AG04450 (cell line): ENCODE measurements at regions not wholly inside any gene's neighbourhood (a gene's known extent, or its start where the extent isn't known, plus 50 kb on each side); places are given as distances from the start of the nearest gene placed in this dataset.

Experiments
- CTCF ChIA-PET: fragments of 300-600, 350-600 bp; formaldehyde crosslinking; extraction: SDS; loops from one replicate; lab custom pipeline; 2022; ENCODE audit warnings: antibody characterized with exemption, inconsistent platforms; lab: Charles Lee
- POLR2A ChIA-PET: fragments of 350-600 bp; formaldehyde crosslinking; extraction: SDS; loops from one replicate; lab custom pipeline; 2021; ENCODE audit warnings: antibody characterized with exemption, inconsistent platforms; lab: Yijun Ruan, JAX
- DNase-seq: peaks from one replicate; pipeline ENCODE4 v3.0.0-alpha.2; 2011; ENCODE audit warnings: low read depth, low spot score
- H3K27ac ChIP-seq: one replicate; pipeline ENCODE4 v1.5.1; 2012; ENCODE audit warnings: low read depth, low read length, control low read depth
- H3K27me3 ChIP-seq: one replicate; pipeline ENCODE4 v1.6.0; 2012; ENCODE audit warnings: low read length; ENCODE audit not compliant: control insufficient read depth, insufficient read depth
- H3K4me3 ChIP-seq: 2 replicates; pipeline ENCODE4 v1.5.1; 2011; ENCODE audit warnings: mild to moderate bottlenecking, low read depth, low read length, control low read depth
- H3K9me3 ChIP-seq: 2 replicates; pipeline ENCODE4 v1.5.1; 2012; ENCODE audit warnings: low read length; ENCODE audit not compliant: control insufficient read depth, insufficient read depth
- CTCF ChIP-seq: IDR thresholded peaks from 2 replicates; pipeline ENCODE4 v1.5.1; 2011; ENCODE audit warnings: low read depth, low read length, control low read depth, inconsistent platforms

- Histone ChIP-seq H3K9me3 (no peaks in the 10 kb centered on the region), H3K27ac (no peak overlapping the region), H3K4me3 (no peak overlapping the region), H3K27me3 (no peaks in the 10 kb centered on the region)
- no peak for DNase-seq
- POLR2A ChIA-PET, result interaction anchor here (0.7 to 1.3 kb wide), 2 partner anchors 173 to 313 kb away, joined by 4 to 9 read pairs; no protein-coding TSS in a partner anchor
- TF ChIP-seq CTCF, result no peak
- CTCF ChIA-PET, result interaction anchor here (0.8 to 0.9 kb wide), 2 partner anchors 313 to 314 kb away, joined by 4 read pairs; no protein-coding TSS in a partner anchor
Measured at GRCh38 chr2:45180779-45181178, 171.5 kb upstream of the SIX2 start.

- no peak for TF ChIP-seq CTCF
- CTCF ChIA-PET, result interaction anchor here (0.8 to 0.9 kb wide), 2 partner anchors 314 to 315 kb away, joined by 4 read pairs; no protein-coding TSS in a partner anchor
- no peak for DNase-seq
- no peak overlapping the region for H3K4me3 ChIP-seq
- POLR2A ChIA-PET, result interaction anchor here (1.3 kb wide), 1 partner anchor 174 kb away, joined by 4 read pairs; no protein-coding TSS in a partner anchor
- H3K27me3 ChIP-seq, result no peaks in the 10 kb centered on the region
- peak overlapping the region; percentile 52 for H3K27ac ChIP-seq
- no peaks in the 10 kb centered on the region for H3K9me3 ChIP-seq
Measured at GRCh38 chr2:45180033-45180746, 170.9 kb upstream of the SIX2 start.

- no peak for TF ChIP-seq CTCF
- H3K27me3 ChIP-seq, result no peaks in the 10 kb centered on the region
- POLR2A ChIA-PET, result interaction anchor here (0.6 to 1.4 kb wide), 3 partner anchors 10 to 274 kb away, joined by 3 to 5 read pairs (median 5); no protein-coding TSS in a partner anchor
- CTCF ChIA-PET, result no interaction called here
- DNase-seq, result no peak
- H3K27ac ChIP-seq, result peak overlapping the region; percentile 80
- H3K4me3 ChIP-seq, result no peak overlapping the region
- H3K9me3 ChIP-seq, result no peaks in the 10 kb centered on the region
Measured at GRCh38 chr2:45178854-45179253, 169.6 kb upstream of the SIX2 start.

GRCh38 chr2:45178359-45178758 lies 169.1 kb upstream of the SIX2 start:
- H3K4me3 ChIP-seq, result no peak overlapping the region
- CTCF ChIA-PET, result no interaction called here
- POLR2A ChIA-PET, result interaction anchor here (0.6 to 1.4 kb wide), 6 partner anchors 9 to 275 kb away, joined by 3 to 5 read pairs (median 4); no protein-coding TSS in a partner anchor
- H3K27me3 ChIP-seq, result no peaks in the 10 kb centered on the region
- no peak for DNase-seq
- peak overlapping the region; percentile 80 for H3K27ac ChIP-seq
- no peaks in the 10 kb centered on the region for H3K9me3 ChIP-seq
- no peak for TF ChIP-seq CTCF

GRCh38 chr2:45177870-45178269 lies 168.6 kb upstream of the SIX2 start:
- TF ChIP-seq CTCF, result no peak
- peak overlapping the region; percentile 80 for H3K27ac ChIP-seq
- no peaks in the 10 kb centered on the region for H3K9me3 ChIP-seq
- ChIA-PET POLR2A (interaction anchor here (0.7 to 1.4 kb wide), 4 partner anchors 9 to 176 kb away, joined by 3 to 5 read pairs (median 4); no protein-coding TSS in a partner anchor), CTCF (no interaction called here)
- H3K27me3 ChIP-seq, result no peaks in the 10 kb centered on the region
- DNase-seq, result peak; percentile 92
- H3K4me3 ChIP-seq, result no peak overlapping the region
